ENCODE measurements at regions not wholly inside any gene's neighbourhood (a gene's known extent, or its start where the extent isn't known, plus 50 kb on each side); places are given as distances from the start of the nearest gene placed in this dataset.

DNA sequence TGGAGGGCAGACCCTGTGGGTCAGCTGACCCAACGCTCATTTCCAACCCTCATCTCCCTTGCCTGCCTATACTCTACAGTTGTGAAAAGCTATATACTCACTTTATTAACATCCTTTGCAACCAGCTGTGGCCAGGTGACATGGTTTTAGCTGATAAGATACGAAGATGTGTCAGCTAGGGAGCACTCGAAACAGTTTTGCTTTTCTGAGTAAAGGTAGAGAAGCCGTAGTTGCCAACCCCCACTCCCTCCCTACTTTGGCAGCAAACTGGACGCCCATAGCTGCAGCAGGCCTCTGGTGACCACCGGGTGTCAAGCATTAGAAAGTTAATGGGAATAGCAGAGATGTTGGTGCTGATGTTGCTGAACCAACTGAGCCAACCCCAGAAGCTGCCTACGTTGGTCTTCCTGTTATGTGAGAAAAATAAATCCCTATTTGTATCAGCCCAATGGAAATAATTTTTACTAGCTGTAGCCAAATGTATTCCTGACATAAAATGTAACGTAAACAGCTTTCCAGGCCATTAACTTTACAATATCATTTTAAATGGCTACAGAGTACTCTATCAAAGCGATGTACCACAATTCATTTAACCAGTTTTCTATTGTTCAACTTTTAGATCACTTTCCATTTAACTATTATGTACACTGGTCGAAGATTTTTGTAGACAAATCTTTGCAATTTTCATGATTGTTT lies 98.5 kb upstream of the TMCC3 start:
- no peak for DNase-seq

DNA sequence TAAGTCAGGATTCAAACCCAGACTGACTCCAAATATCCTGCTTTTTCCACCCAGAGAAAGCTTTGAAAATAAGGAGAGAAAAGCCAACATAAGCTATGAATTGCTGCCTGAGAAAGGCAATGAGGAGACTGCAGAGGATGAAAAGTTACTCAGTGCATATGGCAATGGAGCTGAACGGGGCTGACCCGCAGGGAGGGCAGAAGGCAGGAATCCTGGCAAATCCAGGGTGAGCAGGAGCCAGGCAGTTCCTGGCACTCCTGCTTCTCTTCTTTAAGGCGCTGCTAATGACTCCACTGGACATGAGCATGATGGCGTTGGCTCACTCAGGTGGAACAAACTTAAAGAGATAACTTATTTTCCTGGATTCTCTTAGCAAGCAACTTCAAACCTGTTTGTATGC lies 95.2 kb upstream of the TMCC3 start:
- no peak for DNase-seq

DNA sequence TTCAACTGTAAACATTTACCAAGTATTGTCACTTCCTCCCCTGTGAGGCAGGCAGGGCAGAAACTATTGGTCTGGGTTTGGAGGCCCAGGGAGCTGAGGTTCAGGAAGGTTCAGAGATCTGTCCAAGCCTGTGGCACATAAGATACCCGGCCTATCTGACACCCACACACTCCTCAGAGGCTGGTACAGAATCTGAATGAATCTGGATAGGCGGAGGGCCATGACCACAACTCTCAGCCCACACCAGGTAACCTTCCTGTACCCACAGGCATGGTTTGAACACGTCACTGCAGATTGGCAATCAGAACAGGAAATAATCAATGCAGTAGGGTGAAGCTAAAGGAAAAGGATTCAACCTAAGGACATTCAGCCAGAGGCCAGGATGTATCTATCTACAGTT lies 92.8 kb upstream of the TMCC3 start:
- no peak for DNase-seq

DNA sequence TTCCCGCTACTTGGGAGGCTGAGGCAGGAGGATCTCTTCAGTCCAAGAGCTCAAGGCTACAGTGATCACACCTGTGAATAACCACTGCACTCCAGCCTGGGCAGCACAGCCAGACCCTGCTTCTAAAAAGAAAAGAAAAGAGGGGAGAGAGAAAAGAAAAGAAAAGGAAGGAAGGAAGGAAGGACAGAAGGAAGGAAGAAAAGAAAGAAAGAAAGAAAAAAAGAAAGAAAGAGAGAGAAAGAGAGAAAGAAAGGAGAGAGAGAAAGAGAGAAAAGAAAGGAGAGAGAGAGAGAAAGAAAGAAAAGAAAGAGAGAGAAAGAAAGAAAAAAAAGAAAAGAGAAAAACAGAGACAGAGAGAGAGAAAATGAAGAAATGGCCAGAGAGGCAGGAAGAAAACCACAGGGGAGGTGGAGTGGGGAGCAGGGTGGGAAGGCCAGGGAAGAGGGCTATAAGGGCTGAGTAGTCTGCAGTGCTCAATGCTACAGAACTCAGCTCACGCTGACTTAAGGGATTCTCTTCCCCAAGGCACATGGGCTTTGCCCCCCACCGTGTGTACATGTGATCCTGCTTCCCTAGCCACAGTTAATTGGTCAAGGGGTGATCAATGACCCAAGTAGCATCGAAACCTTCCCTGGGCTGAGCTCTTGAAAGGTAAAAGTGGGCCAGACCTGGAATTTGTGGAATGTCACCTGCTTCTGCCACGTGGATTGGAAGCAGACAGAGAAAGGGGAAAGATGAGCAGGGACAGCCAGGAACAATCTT lies 90.4 kb upstream of the TMCC3 start:
- DNase-seq: no peak

- no peak for DNase-seq
Measured at GRCh38 chr12:94736820-94737219, 86.5 kb upstream of the TMCC3 start.

GRCh38 chr12:94736004-94736403 lies 85.6 kb upstream of the TMCC3 start:
- DNase-seq: no peak

DNA sequence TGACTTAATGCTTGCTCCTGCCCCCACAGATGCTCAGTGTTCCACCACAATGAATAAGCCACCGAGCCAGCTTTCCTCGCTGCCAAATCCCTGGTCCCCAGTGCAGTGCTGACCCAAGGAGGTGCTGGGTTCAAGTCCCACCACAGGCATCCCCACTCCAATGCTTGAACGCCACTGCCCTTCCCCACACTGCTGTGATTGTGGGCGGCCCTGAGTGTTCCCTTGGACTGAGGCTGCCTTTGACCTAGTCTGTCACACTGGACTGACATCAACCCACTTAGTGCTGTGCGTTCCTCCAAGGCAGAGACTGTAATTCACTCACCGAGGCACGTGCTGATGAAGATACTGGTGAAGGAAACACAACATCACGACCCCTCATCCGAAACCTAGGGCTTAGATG lies 83.4 kb upstream of the TMCC3 start:
- no peak for DNase-seq

DNA sequence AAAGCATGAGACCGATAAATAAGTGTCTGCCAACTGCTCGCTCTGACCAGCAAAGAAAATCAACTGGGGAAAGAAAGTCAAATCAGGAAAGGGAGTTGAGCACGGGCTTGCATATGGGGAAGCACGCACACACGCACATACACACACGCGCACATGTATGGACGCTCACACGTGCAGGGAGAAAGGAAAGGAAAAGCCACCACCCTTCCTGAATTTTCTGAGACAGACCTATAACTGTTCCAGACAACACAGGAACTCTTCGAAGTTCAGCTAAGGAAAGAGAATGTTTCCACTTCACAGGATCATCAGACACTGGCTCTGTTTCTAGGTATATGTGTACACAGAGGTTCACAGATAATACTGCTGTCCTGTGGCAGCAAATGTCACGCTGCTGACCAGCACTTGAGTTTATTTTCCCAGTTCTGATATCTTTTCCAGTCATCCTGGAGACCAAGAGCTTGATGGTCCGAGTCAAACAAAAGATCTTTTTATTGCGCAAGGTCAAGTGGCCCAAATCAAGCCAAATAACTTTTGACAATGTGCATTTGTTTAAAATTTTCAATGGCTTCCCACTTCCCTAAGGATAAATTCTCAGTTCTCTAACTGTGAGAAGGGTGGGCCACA lies 82.1 kb upstream of the TMCC3 start:
- DNase-seq: no peak

DNA sequence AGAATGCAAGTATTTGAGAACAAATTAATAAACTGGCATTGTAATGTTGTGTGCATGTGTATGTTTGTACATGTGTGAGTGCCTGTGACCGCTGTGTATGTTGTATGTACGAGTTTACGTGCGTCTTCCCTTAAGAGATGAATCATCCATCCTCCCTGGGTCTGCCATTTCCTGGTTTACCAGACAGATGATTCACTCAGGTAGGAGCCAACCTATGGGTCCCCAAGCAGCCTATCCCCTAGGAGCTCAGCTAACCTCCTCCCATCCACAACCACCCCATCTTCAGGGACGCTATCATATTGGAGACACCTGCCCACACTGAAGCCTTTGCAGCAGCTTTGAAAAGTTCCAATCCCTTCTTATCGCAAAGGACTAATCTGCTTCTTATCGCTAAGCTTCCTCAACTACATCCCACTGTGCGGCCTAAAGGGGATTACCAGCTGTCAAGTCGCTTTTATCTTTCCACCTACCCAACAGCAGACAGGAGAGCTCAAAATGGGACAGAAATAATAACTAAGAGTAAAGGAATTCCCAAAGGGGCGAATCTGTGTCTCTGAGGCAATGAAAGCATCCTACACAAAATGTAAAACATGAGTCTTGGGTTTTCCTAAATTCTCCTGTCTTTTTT lies 81.5 kb upstream of the TMCC3 start:
- no peak for DNase-seq

DNA sequence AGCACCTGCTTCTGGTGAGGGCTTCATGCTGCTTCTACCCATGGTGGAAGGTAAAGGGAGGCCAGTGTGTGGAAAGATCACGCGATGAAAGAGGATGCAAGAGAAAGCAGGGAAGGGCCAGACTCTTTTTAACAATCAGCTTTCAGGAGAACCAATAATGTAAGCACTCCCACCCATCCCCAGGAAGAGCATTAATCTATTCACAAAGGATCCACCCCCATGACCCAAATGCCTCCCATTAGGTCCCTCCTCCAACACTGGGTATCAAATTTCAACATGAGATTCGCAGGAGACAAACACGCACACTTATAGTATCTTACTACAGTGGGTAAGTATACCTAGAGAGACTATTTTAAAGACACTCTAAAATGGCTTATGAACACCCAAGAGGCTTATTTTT lies 80.5 kb upstream of the TMCC3 start:
- DNase-seq: peak in 1 of 2 experiments; percentile 22

- DNase-seq: peak in 1 of 2 experiments; percentile 21
Measured at GRCh38 chr12:94726236-94726835, 76.0 kb upstream of the TMCC3 start.

- peak; percentile 39 to 73 for DNase-seq
Measured at GRCh38 chr12:94725375-94726168, 75.2 kb upstream of the TMCC3 start.

GRCh38 chr12:94722664-94723063 lies 72.3 kb upstream of the TMCC3 start:
- no peak for DNase-seq

- DNase-seq: no peak
Measured at GRCh38 chr12:94721173-94721572, 70.8 kb upstream of the TMCC3 start.

GRCh38 chr12:94718114-94718513 lies 67.8 kb upstream of the TMCC3 start:
- no peak for DNase-seq

DNA sequence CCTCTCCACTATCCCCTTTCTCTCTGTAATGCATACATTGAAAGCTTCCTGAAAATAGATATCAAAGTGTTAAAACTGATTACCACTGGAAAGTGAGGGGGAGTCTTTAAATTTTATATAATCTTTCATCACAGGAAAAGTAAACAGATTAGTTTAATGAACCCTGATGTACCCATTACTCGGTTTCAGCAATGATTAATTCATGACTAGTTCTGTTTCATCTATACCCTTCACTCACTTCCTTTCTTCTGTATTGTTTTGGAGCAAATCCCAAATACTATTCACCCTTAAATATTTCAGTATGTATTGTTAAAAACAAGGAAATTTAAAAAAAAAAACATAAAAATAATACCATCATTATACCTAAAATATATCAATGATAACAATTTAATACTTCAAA lies 67.3 kb upstream of the TMCC3 start:
- no peak for DNase-seq

GRCh38 chr12:94717108-94717507 lies 66.8 kb upstream of the TMCC3 start:
- DNase-seq: no peak

- DNase-seq: no peak
Measured at GRCh38 chr12:94716339-94716738, 66.0 kb upstream of the TMCC3 start.

GRCh38 chr12:94714378-94715114 lies 64.2 kb upstream of the TMCC3 start:
- peak; percentile 9 to 45 for DNase-seq

- peak in 1 of 2 experiments; percentile 24 for DNase-seq
Measured at GRCh38 chr12:94712815-94713515, 62.6 kb upstream of the TMCC3 start.

- peak in 1 of 2 experiments; percentile 53 for DNase-seq
Measured at GRCh38 chr12:94710933-94711332, 60.6 kb upstream of the TMCC3 start.

Data from NCI-H526 (cell line).